M059J (cell line): ENCODE measurements at regions not wholly inside any gene's neighbourhood (a gene's known extent, or its start where the extent isn't known, plus 50 kb on each side); places are given as distances from the start of the nearest gene placed in this dataset.
A peak's percentile ranks its signal among the peaks of the same experiment; 100 is the strongest.

Source experiments
- DNase-seq: peaks from one replicate; pipeline ENCODE4 v3.0.0-alpha.2; 2012; ENCODE audit warnings: low read depth

- DNase-seq, result no peak
These were observed 604.0 kb downstream of the INHBA start for GRCh38 chr7:41098846-41099245.

DNA sequence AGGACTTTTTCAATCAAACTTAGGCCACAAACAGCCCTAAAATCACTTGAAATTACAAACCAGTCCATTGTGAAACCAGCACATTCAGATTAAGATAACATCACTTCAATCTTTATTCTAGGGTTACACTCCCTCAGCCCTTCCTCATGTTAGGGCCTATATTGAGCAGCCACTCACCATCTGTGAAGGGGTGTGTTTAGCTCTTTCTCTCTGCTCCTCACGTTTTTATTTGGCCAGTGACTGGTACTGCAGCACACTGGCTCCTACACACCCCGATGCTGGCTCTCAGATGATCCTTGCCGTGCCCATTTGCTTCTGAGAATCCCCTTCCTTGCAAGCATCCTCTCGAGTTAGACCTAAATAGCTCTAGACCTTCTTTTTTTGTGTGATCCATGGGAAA is 604.5 kb downstream of the INHBA start:
- DNase-seq, result peak; percentile 11

DNA sequence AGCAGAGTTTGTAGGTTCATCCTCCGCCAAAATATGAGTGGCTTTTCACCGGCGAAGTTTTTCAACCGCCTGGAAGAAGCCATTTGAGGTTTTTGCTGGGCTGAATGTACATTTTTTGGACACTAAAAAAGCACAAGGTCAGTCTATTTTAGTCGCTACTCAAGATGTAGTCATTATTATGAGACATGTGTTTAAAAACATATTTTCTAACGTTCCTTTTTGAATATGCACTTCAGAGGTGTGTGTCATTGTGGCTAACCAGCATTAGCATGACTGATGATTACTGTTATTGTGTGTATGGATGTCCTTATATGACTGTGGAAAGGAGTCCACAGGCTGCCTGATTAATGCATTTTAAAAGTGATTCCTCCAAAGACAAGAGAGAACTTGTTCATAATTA is 605.4 kb downstream of the INHBA start:
- DNase-seq, result peak; percentile 75

DNA sequence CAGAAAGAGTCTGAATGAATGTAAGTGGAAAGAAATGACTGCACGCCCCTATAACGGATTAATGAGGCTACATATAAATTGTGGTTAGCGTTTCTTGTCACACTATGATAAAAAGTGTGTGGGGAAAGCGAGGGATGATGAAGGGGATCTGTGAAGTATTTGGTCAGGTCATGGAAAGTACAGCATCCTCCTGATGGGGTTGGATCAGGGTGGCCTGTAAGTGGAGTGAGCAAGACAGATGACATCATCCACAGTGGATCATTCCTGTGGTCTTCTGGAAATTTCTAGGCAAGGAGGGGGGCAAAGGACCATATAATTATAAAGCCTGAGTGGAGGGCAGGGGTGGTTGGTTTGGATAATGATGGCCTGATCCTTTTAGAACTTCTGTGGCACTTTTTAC is 606.0 kb downstream of the INHBA start:
- DNase-seq, result peak; percentile 87

DNA sequence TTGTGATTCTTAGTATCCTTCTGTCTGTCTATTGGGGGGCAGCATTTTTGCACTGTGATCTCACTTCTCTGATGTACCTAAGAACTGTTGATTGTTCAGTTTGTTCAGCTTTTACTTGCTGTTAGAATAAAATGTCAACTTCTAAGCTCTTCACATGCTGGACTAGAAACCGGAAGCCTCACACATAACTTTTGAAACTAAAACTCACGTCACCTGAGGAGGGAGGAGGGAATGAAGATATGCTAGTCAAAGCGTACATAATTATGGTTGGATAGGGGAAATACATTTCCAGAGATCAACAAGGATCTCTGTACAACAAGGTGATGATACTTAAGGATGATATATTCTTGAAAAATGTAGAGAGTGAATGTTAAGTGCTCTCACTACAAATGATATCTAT is 609.7 kb downstream of the INHBA start:
- no peak for DNase-seq

- DNase-seq, result peak; percentile 72
These were observed 617.6 kb downstream of the INHBA start for GRCh38 chr7:41085244-41085643.

DNA sequence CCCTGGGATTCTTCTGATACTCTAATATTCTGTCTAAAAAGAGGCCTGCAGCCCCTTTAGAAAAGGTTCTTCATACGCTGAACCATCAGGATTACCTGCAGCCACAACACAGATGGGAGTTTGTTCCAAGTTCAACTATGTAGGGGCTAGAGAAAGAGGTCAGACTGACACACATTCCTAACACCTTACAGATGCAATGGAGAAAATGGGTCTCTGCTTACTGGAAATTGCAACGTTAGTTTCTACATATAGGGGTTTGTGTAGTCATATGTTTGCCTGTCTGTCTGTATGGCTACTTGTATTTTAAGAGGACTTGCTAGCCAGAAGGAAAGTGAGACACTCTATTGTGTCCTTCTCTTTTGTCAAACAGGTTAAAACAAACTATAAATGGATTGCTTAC is 618.5 kb downstream of the INHBA start:
- DNase-seq, result no peak

GRCh38 chr7:41069635-41070034 is 633.3 kb downstream of the INHBA start:
- no peak for DNase-seq

- no peak for DNase-seq
These were observed 635.3 kb downstream of the INHBA start for GRCh38 chr7:41067576-41067975.

DNA sequence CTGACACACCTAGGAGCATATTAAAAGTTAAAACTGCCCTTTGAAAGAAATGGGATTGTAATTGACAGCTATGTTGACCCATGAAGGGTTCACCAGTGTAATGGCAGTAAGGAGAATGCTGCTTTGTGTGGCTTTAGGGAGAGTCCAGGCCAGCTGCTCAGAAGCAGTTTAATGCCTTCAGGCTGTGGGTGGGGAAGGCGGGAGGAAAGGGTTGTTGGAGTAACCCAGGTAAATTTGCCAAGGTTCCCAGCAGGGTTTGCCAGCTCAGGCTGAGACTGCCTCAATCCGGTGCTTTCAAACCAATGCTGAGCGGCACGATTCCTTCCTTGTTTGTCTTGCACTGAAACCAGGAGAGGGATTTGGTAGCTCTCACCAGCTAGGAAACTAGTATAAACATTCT is 637.2 kb downstream of the INHBA start:
- DNase-seq, result peak; percentile 25

GRCh38 chr7:41063116-41063515 is 639.8 kb downstream of the INHBA start:
- no peak for DNase-seq

GRCh38 chr7:41060796-41061195 is 642.1 kb downstream of the INHBA start:
- DNase-seq, result no peak

DNA sequence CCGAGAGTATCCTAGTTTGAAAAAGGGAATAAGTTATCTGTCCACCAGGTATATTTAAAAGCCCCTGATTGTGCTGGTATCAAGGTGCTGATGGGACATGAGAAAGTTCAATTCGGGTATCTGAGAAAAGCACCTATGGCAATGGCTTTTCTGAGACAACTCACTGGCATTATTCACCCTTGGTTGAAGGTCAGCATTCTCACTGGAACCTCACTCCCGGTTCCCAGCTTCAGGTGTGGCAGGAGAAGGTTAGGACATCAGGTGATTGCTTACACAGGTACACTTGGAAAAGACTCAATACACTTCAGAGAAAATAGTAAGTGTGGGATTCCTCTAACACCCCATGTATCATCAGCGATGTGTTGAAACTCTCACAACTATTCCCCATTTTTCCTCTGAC is 643.1 kb downstream of the INHBA start:
- no peak for DNase-seq

- DNase-seq, result peak; percentile 60
These were observed 643.7 kb downstream of the INHBA start for GRCh38 chr7:41058986-41059741.

- DNase-seq, result no peak
These were observed 647.8 kb downstream of the INHBA start for GRCh38 chr7:41054960-41055661.

GRCh38 chr7:41053820-41054219 is 649.1 kb downstream of the INHBA start:
- peak; percentile 53 for DNase-seq

GRCh38 chr7:41052736-41053135 is 650.2 kb downstream of the INHBA start:
- no peak for DNase-seq

GRCh38 chr7:41052201-41052600 is 650.7 kb downstream of the INHBA start:
- no peak for DNase-seq

GRCh38 chr7:41051535-41051934 is 651.4 kb downstream of the INHBA start:
- no peak for DNase-seq

DNA sequence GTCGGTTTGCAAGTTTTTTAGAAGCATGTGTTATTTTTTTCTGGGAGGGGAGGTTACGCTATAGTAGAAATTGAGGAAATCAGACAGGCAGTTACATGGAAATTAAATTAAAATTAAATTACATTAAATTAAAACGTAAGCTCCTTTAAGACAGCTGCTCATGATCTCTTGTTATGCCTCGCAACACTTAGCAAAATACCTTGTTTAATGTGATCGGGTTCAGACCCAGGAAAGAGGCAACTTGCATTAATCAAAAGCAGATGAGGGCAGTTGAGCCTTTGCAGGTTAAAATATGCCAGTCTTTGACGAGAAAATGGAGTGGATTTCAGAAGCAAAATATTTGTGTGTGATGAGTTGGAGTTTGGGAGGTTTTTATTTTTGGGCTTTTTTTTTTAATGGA is 651.8 kb downstream of the INHBA start:
- DNase-seq, result no peak

GRCh38 chr7:41048771-41049170 is 654.1 kb downstream of the INHBA start:
- no peak for DNase-seq

GRCh38 chr7:41047789-41048191 is 655.1 kb downstream of the INHBA start:
- DNase-seq, result peak; percentile 24

DNA sequence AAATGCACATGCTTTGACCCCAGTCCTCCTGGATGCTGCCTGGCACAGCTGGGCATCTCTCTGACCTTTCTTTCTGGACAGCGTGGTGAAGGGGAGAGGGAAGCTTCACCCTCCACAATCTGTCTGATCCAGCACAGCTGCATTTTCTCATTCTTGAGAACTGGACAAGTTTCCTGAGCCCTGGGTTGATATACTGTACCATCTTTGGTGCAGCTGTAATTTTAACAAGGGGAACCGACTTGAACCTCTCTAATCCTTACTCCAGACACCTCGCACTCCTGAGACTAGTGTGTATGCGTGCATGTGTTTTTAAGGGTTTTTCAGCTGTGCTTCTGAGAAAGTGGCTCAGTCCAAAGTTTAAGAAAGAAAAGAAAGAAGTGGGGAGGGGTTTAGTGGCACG is 655.7 kb downstream of the INHBA start:
- DNase-seq, result no peak

DNA sequence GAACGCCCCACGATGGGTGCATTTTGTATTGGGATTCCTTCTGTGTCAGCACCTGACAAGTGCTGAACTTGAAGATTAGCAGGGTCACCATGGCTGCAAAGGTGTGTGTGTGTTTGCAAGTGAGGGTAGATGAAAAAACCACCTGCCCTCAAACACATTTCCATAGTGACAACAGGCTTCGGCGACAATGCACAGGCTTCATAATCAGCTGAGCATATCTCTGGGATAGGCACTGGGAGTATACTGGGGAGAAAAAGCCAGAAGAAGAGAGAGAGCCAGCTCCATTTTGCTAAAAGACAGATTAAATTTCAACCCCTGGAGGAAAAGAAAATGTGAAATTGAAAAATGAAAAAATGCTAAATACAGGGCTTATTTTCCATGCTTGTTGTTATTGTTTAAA is 656.1 kb downstream of the INHBA start:
- DNase-seq, result no peak
